Activated B cell treated with CpG ODN at 0.5 μM for 24 hours (primary cell): ENCODE measurements at regions not wholly inside any gene's neighbourhood (a gene's known extent, or its start where the extent isn't known, plus 50 kb on each side); places are given as distances from the start of the nearest gene placed in this dataset.

Experiments used
- ATAC-seq: fragments of 200-7000 bp; cut with Tn5 transposase; one replicate; pipeline ENCODE4 v1.10.0; 2021; ENCODE audit warnings: low read depth, mild to moderate bottlenecking, moderate library complexity
- CTCF ChIA-PET: fragments of 350-600 bp; sonication (Branson Sonifier 250); formaldehyde crosslinking; loops from one replicate; lab custom pipeline; 2021; ENCODE audit warnings: antibody characterized with exemption; lab: Charles Lee
- POLR2A ChIA-PET: fragments of 350-600 bp; sonication (Branson Sonifier 250); formaldehyde crosslinking; loops from one replicate; lab custom pipeline; 2021; ENCODE audit warnings: antibody characterized with exemption; lab: Charles Lee
- DNase-seq: peaks from one replicate; pipeline ENCODE4 v3.0.0; 2022
- H3K27ac Mint-ChIP-seq: one replicate; pipeline ENCODE4 v1.8.0; 2020; ENCODE audit warnings: mixed read lengths
- H3K27me3 Mint-ChIP-seq: one replicate; pipeline ENCODE4 v1.8.0; 2021; ENCODE audit warnings: mixed read lengths
- H3K36me3 Mint-ChIP-seq: one replicate; pipeline ENCODE4 v1.8.0; 2021; ENCODE audit warnings: low read depth, mixed read lengths
- H3K4me1 Mint-ChIP-seq: one replicate; pipeline ENCODE4 v1.8.0; 2021; ENCODE audit warnings: mixed read lengths
- H3K4me3 Mint-ChIP-seq: one replicate; pipeline ENCODE4 v1.8.0; 2020; ENCODE audit warnings: mild to moderate bottlenecking, mixed read lengths
- H3K9me3 Mint-ChIP-seq: one replicate; pipeline ENCODE4 v1.8.0; 2020; ENCODE audit warnings: mixed read lengths
- CTCF ChIP-seq: fragments of 200-600 bp; IDR thresholded peaks from one replicate; pipeline ENCODE4 v1.8.0; 2022; ENCODE audit warnings: antibody characterized with exemption, mild to moderate bottlenecking
- intact Hi-C: fragments of 100-400 bp; cut with micrococcal nuclease; formaldehyde crosslinking; loops from one replicate; pipeline ENCODE4 v1.15.1; 2024

GRCh38 chr6:4369616-4370015 is 234.2 kb upstream of the ECI2 start:
- Mint-ChIP-seq H3K27me3 (peaks cover 12% of the 10 kb centered on the region), H3K4me1 (no peaks in the 10 kb centered on the region), H3K4me3 (no peak overlapping the region), H3K36me3 (no peaks in the 10 kb centered on the region), H3K27ac (no peak overlapping the region), H3K9me3 (no peaks in the 10 kb centered on the region)
- CTCF ChIA-PET = no interaction called here
- POLR2A ChIA-PET = no interaction called here
- no peak for DNase-seq
- no peak for TF ChIP-seq CTCF
- ATAC-seq = no peak
- intact Hi-C loops = no loop called here

GRCh38 chr6:4368649-4369048 is 233.3 kb upstream of the ECI2 start:
- TF ChIP-seq CTCF = no peak
- no peak for DNase-seq
- Mint-ChIP-seq H3K27ac (no peak overlapping the region), H3K36me3 (no peaks in the 10 kb centered on the region), H3K27me3 (peaks cover 12% of the 10 kb centered on the region), H3K4me3 (no peak overlapping the region), H3K9me3 (no peaks in the 10 kb centered on the region), H3K4me1 (peaks cover 8% of the 10 kb centered on the region)
- ChIA-PET CTCF (no interaction called here), POLR2A (no interaction called here)
- intact Hi-C loops = no loop called here
- ATAC-seq = no peak

- intact Hi-C loops = no loop called here
- H3K4me1 Mint-ChIP-seq = peaks cover 8% of the 10 kb centered on the region
- DNase-seq (no peak), ATAC-seq (no peak)
- H3K27ac Mint-ChIP-seq = no peak overlapping the region
- CTCF ChIA-PET = no interaction called here
- peaks cover 11% of the 10 kb centered on the region for H3K27me3 Mint-ChIP-seq
- POLR2A ChIA-PET = no interaction called here
- no peak for TF ChIP-seq CTCF
- H3K4me3 Mint-ChIP-seq = no peak overlapping the region
- H3K36me3 Mint-ChIP-seq = no peaks in the 10 kb centered on the region
- H3K9me3 Mint-ChIP-seq = no peaks in the 10 kb centered on the region
Observed at GRCh38 chr6:4367643-4368042, 232.3 kb upstream of the ECI2 start.

DNA sequence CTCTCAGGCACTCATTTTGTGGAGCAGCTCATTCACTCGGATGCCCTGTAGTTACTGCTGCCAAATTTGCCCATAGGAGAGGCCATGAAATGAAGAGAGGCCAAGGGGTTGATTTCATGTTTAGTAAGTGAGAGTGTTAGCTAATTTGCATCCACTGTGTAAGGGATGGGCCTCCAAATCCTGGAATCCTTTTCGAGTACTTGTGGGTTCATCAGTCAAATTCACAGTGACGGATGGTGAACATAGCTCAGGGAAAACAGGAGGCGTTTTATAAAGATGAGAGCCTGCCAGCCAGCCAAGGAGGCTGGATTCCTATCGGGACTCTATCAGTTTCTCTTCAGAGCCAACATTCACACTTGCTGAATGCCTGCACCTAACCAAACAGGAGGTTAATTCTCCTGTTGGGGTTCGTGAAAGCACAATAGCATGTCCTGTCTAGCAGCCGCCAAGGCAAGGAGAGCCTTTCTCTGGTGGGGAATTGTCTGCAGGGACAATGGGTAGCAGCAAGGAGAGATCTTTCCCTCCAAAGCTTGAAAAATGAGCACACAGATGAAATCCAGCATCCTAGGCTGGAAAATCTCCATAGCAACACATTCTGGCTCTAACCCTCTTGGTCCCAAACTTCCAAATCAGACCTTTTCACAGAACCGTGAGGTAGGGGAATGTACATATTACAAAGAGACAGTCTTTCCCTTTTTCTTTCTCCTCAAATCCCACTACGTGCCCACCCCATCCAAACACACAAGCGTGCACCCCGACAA is 231.4 kb upstream of the ECI2 start:
- DNase-seq = no peak
- no peak for ATAC-seq
- H3K4me1 Mint-ChIP-seq = peaks cover 10% of the 10 kb centered on the region
- POLR2A ChIA-PET = no interaction called here
- H3K27me3 Mint-ChIP-seq = peaks cover 8% of the 10 kb centered on the region
- H3K27ac Mint-ChIP-seq = no peak overlapping the region
- H3K36me3 Mint-ChIP-seq = no peaks in the 10 kb centered on the region
- no peak overlapping the region for H3K4me3 Mint-ChIP-seq
- no peak for TF ChIP-seq CTCF
- CTCF ChIA-PET = no interaction called here
- H3K9me3 Mint-ChIP-seq = no peaks in the 10 kb centered on the region
- intact Hi-C loops = no loop called here

- DNase-seq = no peak
- intact Hi-C loops = no loop called here
- peaks cover 22% of the 10 kb centered on the region for H3K4me1 Mint-ChIP-seq
- peaks cover 7% of the 10 kb centered on the region for H3K27me3 Mint-ChIP-seq
- CTCF ChIA-PET = no interaction called here
- H3K36me3 Mint-ChIP-seq = no peaks in the 10 kb centered on the region
- H3K4me3 Mint-ChIP-seq = no peak overlapping the region
- POLR2A ChIA-PET = no interaction called here
- no peak for TF ChIP-seq CTCF
- H3K9me3 Mint-ChIP-seq = no peaks in the 10 kb centered on the region
- H3K27ac Mint-ChIP-seq = no peak overlapping the region
- ATAC-seq = no peak
Observed at GRCh38 chr6:4365686-4366085, 230.3 kb upstream of the ECI2 start.
